NCI-H2227 (cell line): ENCODE measurements at regions not wholly inside any gene's neighbourhood (a gene's known extent, or its start where the extent isn't known, plus 50 kb on each side); places are given as distances from the start of the nearest gene placed in this dataset.
"Not testable (repeated sequence)": the region's sequence is repeated elsewhere in the genome, so short reads cannot be mapped to it uniquely, and the experiment has no call there.

Experiments
- DNase-seq: peaks from one replicate; lab custom pipeline; 2025; ENCODE audit not compliant: unreplicated experiment; lab: John Stamatoyannopoulos, UW

DNA sequence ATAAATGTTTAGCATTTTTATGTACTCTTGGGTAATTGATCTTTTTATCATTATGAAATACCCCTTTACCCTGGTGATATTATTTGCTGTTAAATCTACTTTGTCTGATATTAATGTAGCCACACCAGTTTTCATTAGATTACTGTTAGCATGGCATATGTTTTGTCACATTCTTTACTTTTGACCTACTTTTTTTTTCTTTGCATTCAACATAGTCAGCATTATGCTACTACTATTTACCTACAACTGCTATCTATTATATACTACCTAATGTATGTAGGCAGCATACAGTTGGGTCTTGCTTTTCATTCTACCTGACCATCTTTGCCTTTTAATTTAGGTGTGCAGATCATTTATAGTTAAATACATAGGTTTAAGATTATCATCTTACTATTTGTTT lies 1429.6 kb upstream of the ALCAM start:
- DNase-seq = no peak

DNA sequence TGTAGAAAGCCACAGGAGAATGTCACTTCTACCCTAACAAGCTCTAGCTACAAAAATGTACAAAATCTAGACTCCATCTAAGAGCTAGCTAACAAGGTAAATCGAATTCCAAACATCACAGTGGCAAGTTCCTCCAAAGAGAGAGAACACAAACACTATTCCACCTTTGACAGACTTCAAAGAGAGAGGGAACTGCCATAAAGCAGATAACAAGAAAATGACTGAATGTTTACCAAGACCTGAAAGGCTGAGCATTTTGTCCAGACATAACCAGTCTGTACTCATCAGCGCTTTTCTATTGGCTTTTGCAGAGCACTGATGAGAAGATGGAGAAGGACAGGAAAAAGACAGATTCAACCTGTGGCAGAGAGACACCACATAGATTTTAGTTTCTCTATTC lies 1419.6 kb upstream of the ALCAM start:
- DNase-seq = no peak

- no peak for DNase-seq
Observed at GRCh38 chr3:103949693-103950092, 1417.0 kb upstream of the ALCAM start.

GRCh38 chr3:103950676-103951075 lies 1416.0 kb upstream of the ALCAM start:
- DNase-seq = no peak

- DNase-seq = no peak
Observed at GRCh38 chr3:103953796-103954195, 1412.9 kb upstream of the ALCAM start.

- no peak for DNase-seq
Observed at GRCh38 chr3:103960819-103961218, 1405.9 kb upstream of the ALCAM start.

GRCh38 chr3:103963599-103963998 lies 1403.1 kb upstream of the ALCAM start:
- no peak for DNase-seq

- no peak for DNase-seq
Observed at GRCh38 chr3:103965764-103966163, 1400.9 kb upstream of the ALCAM start.

DNA sequence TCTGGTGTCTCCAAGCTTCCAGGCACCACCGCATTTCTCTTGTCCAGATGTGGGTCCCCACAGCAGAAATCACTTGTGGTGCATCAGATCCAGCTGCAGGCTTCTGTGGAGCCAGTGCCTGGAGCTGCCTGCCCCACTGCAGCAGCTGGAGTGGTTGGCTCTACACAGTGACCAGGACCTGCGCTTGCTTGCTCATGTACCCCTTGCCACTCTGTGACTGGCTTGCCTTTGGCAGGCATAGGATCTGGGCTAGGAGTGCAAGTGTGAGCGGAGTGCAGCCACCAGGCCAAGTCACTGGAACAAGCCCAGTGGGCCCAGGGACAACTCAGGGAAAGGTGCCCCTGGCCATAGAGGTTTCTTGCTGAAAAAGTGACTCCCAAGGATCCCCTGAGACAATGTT lies 1400.0 kb upstream of the ALCAM start:
- DNase-seq = no peak

DNA sequence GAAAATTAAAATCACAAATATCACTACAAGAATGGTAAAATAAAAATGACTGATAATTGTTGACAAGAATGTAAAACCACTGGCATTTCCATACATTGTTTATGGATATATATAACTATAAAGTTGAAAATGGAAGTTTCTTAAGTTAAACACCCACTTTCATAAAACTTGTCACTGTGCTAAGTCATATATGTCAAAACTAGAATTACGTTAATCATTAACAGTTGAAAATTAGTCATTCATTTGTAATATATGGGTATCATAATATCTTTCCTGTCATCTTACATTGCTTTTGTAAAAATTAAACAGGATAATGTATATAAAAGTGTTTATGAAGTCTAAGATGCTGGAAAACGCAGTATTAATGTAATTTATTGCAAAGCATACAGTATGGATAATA lies 1398.6 kb upstream of the ALCAM start:
- no peak for DNase-seq

DNA sequence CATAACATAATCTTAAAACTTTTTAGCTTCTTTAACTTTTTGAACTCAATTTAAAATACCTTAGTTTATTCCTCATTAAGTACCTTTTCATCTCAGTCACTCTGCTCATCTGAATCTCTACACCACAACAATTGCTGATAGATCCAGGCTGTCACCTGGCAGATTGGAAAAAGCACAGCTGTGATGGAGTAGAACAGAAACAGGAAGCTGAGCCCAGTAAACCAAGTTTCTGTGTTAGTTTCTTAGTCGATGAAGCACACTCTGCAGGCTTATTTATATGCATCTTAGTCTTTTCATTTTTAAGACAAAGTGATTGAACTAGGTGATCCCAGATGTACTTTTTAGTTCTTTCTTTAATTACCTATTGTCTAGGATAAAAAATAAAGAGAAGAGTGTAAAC lies 1398.0 kb upstream of the ALCAM start:
- DNase-seq = no peak

- DNase-seq = no peak
Observed at GRCh38 chr3:103976931-103977339, 1389.8 kb upstream of the ALCAM start.

DNA sequence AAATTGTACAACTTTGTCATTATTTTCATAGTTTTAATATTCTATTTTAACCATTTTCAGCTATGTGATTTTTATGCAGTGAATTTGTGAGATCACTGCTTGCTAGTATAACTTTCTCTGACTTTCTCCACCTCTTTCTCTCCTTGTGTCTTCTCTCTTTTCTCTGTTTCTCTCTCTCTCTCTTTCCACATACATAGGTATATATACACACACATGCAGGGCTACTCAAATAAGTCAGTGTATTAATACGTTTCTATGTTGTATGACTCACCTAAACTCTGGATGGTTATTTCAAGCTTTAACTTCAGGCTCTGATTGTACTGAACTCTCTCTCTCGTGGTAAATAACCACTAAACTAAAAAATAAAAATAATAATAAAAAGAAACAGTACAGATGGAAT lies 1389.3 kb upstream of the ALCAM start:
- no peak for DNase-seq

DNA sequence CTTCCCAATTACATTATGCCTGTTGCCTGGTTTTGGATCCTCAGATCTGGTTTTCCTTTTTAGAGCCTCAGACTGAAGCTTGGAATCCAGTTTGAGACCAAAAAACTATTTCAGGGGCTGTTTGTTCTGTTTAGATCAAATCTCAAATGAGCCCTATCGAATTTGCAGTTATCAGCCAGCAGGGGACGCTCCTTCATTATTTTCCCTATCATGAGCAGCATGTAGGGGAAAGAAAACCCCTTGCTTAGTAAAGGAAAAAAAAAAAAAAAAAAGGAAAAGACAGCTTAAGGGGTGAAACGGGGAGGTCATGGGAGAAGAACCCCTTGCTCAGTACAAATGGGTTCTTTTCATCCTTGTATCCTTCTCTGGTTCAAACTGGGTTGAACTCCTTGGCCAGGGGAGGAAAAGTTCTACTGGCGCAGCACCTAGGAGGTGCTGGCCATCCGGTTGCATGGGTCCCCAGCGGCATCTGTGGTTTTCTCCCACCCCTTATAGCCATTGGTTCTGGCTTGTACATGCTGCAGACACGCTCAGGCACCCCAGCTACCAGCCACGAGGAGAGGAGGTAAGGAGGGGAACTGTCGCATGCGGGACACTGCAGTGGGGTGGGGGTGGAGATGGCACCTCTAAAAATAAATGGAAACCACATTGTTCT lies 1375.1 kb upstream of the ALCAM start:
- DNase-seq = no peak

DNA sequence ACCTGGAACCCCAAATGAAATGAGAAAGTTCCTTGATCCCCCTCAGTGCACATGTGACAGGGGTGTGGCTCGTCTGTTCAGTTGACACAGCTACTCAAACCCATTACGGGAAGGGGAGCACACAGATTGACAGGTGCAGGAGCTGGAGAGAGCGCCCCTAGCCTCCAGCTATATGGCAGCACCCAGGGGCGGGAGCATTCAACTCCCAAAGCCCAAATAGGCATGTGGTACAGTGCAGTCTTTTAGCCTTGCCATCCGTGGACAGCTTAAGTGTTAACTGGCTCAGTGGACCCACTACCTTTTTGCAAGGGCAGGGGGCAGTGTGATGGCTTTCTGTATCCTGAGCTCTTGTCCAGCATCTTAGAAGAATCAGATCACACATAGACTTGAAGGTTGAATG lies 1374.2 kb upstream of the ALCAM start:
- DNase-seq = no peak

- DNase-seq = no peak
Observed at GRCh38 chr3:104004956-104005355, 1361.8 kb upstream of the ALCAM start.

- no peak for DNase-seq
Observed at GRCh38 chr3:104005815-104006214, 1360.9 kb upstream of the ALCAM start.

GRCh38 chr3:104018541-104018940 lies 1348.2 kb upstream of the ALCAM start:
- DNase-seq = no peak

GRCh38 chr3:104031598-104031997 lies 1335.1 kb upstream of the ALCAM start:
- no peak for DNase-seq

DNA sequence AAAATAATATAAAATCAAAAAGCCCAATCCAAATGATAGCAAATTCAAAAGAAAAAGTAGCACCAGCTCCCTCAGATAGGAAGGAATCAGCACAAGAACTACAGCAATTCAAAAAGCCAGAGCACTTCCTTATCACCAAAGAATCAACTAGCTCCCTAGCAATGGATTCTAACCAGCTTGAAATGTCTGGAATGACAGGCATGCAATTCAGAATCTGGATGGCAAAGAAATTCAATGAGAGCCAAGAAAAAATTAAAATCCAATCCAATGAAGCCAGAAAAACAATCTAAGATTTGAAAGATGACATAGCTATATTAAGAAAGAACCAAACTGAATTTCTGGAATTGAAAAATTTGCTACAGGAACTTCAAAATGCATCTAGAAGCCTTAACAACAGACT lies 1334.4 kb upstream of the ALCAM start:
- DNase-seq = no peak

DNA sequence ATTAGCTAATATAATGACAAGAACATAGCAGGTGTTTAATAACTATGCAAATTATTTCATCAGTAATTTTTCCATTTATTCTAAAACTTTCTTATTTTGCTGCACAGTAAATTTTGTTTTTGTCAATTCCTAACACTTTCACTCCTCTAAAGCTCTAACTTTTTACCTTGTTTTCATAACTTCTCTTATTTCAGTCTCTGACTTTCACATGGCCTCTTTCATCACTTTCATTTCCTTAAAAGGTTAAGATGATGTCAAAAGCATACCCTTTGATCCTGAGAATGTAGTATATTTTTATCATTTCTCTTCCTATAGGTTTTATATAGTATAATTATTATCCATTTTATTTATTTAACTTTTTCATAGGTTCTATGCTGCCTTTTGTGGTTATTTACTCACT lies 1325.8 kb upstream of the ALCAM start:
- DNase-seq = no peak

GRCh38 chr3:104043001-104043543 lies 1323.6 kb upstream of the ALCAM start:
- not testable (repeated sequence) for DNase-seq

GRCh38 chr3:104044002-104044401 lies 1322.7 kb upstream of the ALCAM start:
- DNase-seq = no peak
